ENCODE measurements at regions not wholly inside any gene's neighbourhood (a gene's known extent, or its start where the extent isn't known, plus 50 kb on each side); places are given as distances from the start of the nearest gene placed in this dataset.
"Not testable (repeated sequence)": the region's sequence is repeated elsewhere in the genome, so short reads cannot be mapped to it uniquely, and the experiment has no call there.

DNA sequence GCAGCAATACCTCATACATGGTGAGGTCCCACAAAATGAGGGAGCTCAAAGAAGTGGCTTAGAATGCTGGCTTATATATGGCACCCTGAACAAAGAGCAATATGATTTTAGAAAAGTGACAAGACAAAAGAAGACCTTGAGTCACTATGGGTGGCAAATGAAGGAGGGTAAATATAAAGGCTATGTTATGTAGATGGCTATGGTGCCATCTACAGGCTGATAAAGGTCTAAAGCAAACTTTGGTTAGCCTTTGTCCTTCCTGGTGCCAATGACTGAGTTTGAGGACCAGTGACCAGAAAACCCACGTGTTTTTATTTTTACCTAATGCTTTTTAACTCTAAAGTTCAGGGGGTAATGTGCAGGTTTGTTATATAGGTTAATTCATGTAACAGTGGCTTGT is 151.8 kb downstream of the CCNG2 start:
- no peak for DNase-seq

DNA sequence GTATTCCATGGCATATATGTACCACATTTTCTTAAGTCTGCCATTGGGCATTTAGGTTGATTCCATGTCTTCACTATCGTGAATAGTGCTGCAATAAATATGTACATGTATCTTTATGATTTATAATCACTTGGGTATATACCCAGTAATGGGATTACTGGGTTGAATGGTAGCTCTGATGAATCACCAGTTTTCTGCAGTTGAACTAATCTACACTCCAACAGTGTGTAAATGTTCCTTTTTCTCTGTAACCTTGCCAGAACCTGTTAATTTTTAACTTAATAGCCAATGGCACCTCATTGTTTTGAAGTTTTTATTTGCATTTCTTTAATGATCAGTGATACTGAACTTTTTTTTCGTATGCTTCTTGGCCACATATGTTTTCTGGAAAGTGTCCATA is 152.5 kb downstream of the CCNG2 start:
- DNase-seq: no peak

DNA sequence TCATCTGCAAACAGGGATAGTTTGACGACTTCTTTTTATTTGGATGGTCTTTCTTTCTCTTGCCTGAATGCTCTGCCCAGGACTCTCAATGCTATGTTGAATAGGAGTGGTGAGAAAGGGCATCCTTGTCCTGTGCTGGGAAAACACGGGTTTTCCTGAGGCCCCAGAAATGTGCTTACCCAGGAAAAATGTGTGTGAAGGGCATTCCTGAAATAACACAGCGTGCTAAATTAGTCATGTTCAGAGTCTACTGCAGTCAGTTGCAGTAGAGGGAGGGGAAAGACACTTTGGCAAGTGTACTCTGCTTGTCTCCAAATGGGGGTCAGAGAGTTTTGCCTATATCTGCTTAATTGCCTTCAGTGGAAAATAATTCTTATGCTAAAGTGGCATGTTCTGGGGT is 153.9 kb downstream of the CCNG2 start:
- DNase-seq: no peak

GRCh38 chr4:77314697-77315096 is 157.7 kb downstream of the CCNG2 start:
- DNase-seq: no peak

GRCh38 chr4:77327151-77327550 is 170.1 kb downstream of the CCNG2 start:
- DNase-seq: no peak

DNA sequence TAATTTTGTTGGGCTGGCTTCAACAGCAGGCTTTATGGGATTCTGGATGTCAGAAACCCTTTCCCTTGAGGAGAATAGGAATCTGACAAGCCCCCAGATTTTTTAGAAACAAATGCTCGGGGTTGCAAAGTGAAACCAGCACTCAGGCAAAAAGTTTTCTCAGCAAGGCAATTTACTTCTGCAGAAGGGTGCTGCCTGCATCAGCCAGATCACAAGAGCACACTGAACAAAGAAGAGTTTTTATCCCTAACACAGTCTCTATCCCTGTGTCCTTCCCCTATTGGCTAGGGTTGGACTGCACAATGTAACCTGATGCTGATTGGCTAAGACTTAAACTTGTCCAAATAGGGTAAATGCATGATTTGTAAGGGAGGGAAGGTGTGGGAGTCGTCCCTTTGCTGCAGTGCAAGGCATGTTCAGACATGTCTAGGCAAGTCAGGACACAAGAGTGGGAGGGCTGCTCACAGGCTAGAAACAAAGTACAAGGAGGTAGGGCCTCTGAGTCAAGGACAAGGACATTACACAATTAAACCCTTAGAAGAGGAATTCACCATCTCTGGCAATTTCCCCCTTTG is 175.8 kb downstream of the CCNG2 start:
- DNase-seq: no peak

- no peak for DNase-seq
Measured at GRCh38 chr4:77336411-77337142, 179.6 kb downstream of the CCNG2 start.

DNA sequence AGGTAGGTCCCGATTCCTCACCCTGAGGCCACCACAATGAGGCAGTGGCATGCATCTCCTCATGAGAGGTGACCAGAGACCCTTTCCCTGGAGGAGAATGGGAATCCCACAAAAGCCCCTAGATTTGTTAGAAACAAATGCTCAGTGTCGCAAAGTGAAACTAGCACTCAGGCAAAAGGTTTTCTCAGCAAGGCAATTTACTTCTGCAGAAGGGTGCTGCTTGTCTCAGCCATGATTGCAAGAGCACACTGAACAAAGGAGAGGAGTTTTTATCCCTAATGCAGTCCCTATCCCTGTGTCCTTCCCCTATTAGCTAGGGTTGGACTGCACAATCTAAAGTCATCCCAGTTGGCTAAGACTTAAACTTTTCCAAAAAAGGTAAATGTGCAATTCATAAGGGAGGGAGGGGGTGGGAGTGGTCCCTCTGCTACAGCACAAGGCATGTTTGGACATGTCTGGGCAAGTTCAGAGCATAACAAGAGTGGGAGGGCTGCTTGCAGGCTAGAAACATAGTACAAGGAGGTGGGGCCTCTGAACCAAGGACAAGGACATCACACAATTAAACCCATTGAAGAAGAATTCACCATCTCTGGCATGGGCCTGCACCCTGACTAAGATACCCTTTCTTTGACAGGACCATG is 185.3 kb downstream of the CCNG2 start:
- no peak for DNase-seq

GRCh38 chr4:77344001-77344400 is 187.0 kb downstream of the CCNG2 start:
- no peak for DNase-seq

DNA sequence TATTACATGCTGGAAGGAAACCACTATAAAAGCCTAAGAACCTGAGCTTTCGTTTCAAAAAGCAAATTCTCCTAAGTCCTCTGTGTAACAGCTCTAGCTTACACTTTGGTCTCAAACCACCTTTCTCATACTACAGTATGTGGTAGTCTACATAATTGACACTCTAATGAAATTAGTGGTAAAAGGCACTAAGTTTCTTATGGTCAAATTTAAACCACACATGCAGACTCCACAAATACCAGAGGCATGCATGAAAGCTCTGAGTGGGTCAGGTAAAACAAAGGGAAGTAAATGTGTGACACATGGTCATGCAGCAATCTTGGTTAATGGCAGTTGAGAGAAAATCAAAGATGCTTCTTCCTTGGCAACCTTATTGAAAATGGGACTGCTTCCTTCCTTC is 187.8 kb downstream of the CCNG2 start:
- DNase-seq: no peak

DNA sequence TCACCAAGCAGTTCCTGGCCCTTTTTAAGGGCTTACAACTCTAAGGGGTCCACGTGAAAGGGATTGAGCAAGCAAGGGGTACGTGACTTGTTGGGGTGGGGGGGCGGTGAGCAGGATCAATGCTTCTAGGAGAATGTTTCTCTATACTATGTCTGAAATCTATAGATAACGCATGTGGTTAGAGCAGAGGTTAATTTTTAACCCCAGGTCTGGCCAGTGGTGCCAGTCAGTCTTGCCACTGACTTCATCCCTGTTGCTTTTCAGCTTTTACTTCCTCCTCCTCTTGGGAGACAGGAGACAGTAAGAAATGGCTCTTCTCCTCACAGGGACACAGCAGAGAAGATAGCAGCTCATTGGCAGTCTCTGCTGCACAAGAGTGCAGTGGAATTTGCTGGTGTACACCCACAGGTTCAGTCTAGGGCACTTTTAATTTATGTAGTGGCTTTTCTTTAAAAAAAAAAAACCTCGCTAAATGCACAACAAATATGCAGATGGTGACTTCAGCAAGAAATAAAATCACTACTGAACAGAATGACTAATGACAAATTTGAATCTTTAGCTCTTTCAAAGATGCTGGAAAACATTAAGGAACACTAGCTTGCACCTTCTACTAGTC is 190.5 kb downstream of the CCNG2 start:
- DNase-seq: no peak

DNA sequence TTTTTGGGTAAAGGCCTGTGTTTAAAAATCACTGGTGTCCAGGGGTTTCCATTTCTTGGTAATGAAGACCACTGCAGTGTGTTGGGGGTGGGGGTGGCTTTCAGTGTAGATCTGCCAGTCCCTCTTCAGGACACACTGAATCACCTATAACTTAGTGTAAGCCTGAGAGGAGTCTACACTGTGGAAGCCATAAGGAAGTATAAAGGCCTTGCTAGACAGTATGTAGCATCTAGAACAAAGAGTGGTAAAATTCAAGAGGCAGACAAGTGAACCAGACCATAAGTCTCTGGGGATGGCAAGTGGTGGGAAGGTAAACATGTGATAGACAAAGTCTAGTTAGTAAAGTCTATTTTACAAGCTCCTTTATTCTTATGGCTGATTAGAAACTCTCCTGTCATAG is 191.8 kb downstream of the CCNG2 start:
- DNase-seq: no peak

DNA sequence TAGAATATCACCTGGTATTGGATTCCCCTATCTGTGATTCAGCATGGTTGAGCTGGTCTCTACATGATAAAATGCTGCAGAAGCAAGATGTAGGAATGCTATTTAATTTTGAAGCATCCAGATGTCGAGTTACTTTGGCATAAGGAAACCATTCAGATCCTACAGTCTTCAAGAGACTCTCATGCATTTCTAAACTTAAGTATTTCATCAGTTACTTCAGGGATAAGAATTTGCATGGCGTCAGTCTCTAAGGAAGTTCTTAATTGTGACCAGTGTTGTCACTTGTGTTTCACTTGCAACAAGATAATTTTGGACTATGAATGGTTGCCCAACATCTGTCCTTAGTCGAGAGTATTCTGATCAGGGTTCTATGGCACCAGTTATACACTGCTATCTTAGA is 192.4 kb downstream of the CCNG2 start:
- no peak for DNase-seq

DNA sequence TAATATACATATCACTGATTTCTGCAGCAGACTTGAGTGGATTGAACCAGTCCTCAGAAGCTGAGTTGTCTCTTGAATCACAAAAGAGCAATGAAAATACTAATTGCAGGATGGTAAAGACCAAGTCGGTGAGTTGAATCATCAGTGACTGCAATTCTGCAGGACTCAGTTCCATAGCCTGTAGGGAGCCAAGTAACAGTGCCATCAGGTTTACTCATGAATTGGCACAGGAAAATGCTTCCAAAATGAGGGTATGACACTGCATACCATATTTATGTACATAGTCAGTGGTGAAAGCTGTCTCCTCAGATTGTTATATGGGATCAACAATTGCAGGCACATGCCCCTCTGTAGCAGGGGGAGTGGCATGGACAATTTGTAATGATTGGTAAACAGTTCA is 192.8 kb downstream of the CCNG2 start:
- DNase-seq: no peak

- no peak for DNase-seq
Measured at GRCh38 chr4:77352192-77352591, 195.2 kb downstream of the CCNG2 start.

DNA sequence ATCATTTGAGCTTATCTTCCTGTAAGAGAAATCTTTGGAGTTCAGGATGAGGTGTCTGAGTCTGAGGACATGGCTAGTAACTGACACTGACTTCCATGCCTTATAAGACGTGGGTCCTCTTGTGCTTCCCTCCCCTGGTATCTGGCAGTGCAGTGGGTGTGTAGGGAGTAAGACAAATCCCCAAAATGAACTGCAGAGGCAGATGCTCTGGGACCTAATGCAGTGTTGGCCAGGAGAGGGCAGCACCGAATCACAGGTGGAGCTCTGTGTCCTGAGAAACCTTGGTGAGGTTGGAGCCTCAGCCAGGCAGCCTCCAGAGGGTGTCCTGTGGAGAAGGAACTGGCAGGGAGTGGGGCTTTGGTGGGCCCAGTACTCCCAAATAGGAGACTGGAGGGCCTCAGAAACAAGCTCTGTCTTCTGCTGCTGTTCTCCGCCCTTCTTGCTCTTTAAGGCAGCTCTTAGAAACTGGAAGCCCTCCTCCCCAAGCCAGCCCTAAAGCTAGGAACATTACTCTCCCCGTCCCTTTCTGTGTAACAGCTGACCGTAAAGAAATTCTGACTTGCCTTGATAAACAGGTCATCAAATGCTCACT is 196.8 kb downstream of the CCNG2 start:
- DNase-seq: not testable (repeated sequence)

- no peak for DNase-seq
Measured at GRCh38 chr4:77354550-77354949, 197.5 kb downstream of the CCNG2 start.

DNA sequence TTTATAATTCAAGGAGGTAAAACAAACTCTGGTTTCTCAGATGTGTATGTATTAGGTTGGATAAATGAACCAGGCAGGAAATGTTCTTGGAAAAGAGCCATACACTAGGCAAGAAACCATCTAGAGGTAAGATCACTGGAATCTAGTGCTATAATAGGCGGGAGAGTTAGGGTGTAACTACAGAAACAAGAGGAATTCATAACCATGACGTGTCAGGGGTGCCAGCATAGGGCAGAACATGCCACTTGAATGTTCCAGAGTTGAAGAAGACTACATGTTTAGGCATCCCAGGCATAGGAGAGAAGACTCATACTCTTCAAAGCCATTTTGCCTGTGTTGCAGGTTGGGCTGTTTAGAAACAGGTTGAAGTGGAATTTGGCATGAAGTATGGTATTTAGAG is 198.7 kb downstream of the CCNG2 start:
- no peak for DNase-seq

DNA sequence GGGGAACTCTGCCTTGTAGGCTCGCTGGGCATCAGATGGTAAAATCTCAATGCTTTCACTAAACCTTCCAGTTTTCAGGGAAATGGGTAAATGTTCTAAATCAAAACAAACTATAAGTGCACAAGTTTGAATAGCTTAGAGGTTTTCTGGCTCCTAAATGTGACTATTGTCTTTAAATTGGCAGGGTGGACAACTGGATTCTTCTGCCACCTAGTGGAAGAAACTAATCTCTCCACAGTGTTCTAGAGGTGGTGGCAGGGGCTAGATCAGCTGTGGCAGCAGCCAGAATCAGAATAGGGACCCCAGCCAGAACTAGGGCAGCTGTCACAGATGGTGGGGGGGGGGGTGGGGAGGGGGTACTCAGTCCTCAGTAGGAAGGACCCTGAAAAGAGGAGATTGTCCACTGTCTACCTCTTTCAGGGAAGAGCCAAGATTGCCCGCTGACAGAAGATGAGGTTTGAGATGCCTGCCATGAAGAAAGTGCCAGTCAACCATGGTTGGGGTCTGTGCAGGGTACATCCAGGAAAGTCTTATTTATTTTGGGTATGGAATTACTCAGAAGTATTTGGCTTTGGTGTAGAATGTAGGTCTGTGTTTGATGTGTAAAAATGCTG is 201.4 kb downstream of the CCNG2 start:
- no peak for DNase-seq

GRCh38 chr4:77360451-77360850 is 203.4 kb downstream of the CCNG2 start:
- no peak for DNase-seq

DNA sequence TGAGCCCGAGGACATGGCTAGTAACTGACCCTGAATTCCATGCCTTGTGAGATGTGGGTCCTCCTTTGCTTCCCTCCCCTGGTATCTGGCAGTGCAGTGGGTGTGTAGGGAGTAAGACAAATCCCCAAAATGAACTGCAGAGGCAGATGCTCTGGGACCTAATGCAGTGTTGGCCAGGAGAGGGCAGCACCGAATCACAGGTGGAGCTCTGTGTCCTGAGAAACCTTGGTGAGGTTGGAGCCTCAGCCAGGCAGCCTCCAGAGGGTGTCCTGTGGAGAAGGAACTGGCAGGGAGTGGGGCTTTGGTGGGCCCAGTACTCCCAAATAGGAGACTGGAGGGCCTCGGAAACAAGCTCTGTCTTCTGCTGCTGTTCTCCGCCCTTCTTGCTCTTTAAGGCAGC is 209.9 kb downstream of the CCNG2 start:
- DNase-seq: not testable (repeated sequence)

- no peak for DNase-seq
Measured at GRCh38 chr4:77367638-77368037, 210.6 kb downstream of the CCNG2 start.

DNA sequence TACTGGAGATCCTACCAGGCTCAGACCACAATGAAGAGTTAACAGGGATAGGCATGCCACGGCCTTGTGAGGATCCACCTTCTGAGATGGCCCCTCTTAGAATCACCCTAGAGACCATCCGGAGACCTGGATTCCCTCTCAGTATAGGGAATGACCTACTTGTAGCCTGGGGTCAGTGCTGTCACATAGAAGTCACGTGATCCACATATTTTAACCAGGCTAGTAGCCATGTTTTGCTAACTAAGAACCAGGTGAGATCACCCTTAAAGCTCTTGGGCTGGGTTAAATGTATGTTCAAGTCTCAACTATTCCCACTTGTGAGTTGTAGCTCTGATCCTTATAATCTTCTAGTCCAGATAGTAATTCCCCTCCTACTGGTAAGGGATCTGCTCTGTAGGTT is 215.4 kb downstream of the CCNG2 start:
- no peak for DNase-seq

Data from CD4-positive, alpha-beta T cell treated with Interferon gamma for 1 hour (primary cell).